Progenitor cell of endocrine pancreas (in vitro differentiated cells): ENCODE measurements at regions not wholly inside any gene's neighbourhood (a gene's known extent, or its start where the extent isn't known, plus 50 kb on each side); places are given as distances from the start of the nearest gene placed in this dataset.

ENCODE experiments used
- DNase-seq: peaks from one replicate; pipeline ENCODE4 v3.0.0; 2021; ENCODE audit warnings: low spot score; ENCODE audit not compliant: unreplicated experiment
- H3K27ac Mint-ChIP-seq: 2 replicates; pipeline ENCODE4 v1.8.0; 2021; ENCODE audit warnings: mild to moderate bottlenecking, moderate library complexity, mixed read lengths
- H3K27me3 Mint-ChIP-seq: 2 replicates; pipeline ENCODE4 v1.8.0; 2021; ENCODE audit warnings: mixed read lengths
- H3K36me3 Mint-ChIP-seq: 2 replicates; pipeline ENCODE4 v1.8.0; 2022; ENCODE audit warnings: mixed read lengths; ENCODE audit not compliant: insufficient read depth
- H3K4me1 Mint-ChIP-seq: 2 replicates; pipeline ENCODE4 v1.8.0; 2021; ENCODE audit warnings: low read depth, mixed read lengths
- H3K4me3 Mint-ChIP-seq: 2 replicates; pipeline ENCODE4 v1.8.0; 2021; ENCODE audit warnings: low read depth, mild to moderate bottlenecking, moderate library complexity, mixed read lengths
- H3K9me3 Mint-ChIP-seq: 2 replicates; pipeline ENCODE4 v1.8.0; 2021; ENCODE audit warnings: low read depth, mixed read lengths
- CTCF ChIP-seq: fragments of 200-600 bp; sonication (generic); IDR thresholded peaks from one replicate; pipeline ENCODE4 v1.5.0; 2021; ENCODE audit warnings: antibody characterized with exemption, mild to moderate bottlenecking; ENCODE audit not compliant: unreplicated experiment

GRCh38 chr1:98498651-98499050, 162.9 kb upstream of the SNX7 start:
- Mint-ChIP-seq H3K9me3 (peaks cover 6% of the 10 kb centered on the region), H3K4me1 (no peaks in the 10 kb centered on the region), H3K4me3 (no peak overlapping the region), H3K27me3 (no peaks in the 10 kb centered on the region), H3K36me3 (no peaks in the 10 kb centered on the region), H3K27ac (no peak overlapping the region)
- DNase-seq: no peak
- no peak for TF ChIP-seq CTCF

GRCh38 chr1:98497497-98497896, 164.0 kb upstream of the SNX7 start:
- Mint-ChIP-seq H3K4me1 (no peaks in the 10 kb centered on the region), H3K27me3 (no peaks in the 10 kb centered on the region), H3K9me3 (peaks cover 6% of the 10 kb centered on the region), H3K4me3 (no peak overlapping the region), H3K27ac (no peak overlapping the region), H3K36me3 (no peaks in the 10 kb centered on the region)
- TF ChIP-seq CTCF: no peak
- DNase-seq: no peak

- Mint-ChIP-seq H3K36me3 (no peaks in the 10 kb centered on the region), H3K4me1 (no peaks in the 10 kb centered on the region), H3K9me3 (peaks cover 4% of the 10 kb centered on the region), H3K27ac (no peak overlapping the region), H3K4me3 (no peak overlapping the region), H3K27me3 (no peaks in the 10 kb centered on the region)
- TF ChIP-seq CTCF: no peak
- DNase-seq: no peak
Measured at GRCh38 chr1:98496256-98496995, 165.1 kb upstream of the SNX7 start.

- TF ChIP-seq CTCF: no peak
- Mint-ChIP-seq H3K27me3 (no peaks in the 10 kb centered on the region), H3K9me3 (no peaks in the 10 kb centered on the region), H3K4me3 (no peak overlapping the region), H3K4me1 (no peaks in the 10 kb centered on the region), H3K27ac (no peak overlapping the region), H3K36me3 (no peaks in the 10 kb centered on the region)
- no peak for DNase-seq
Measured at GRCh38 chr1:98493469-98493868, 168.1 kb upstream of the SNX7 start.

GRCh38 chr1:98490099-98490498, 171.4 kb upstream of the SNX7 start:
- H3K27me3 Mint-ChIP-seq: no peaks in the 10 kb centered on the region
- DNase-seq: no peak

More at GRCh38 chr1:98490099-98490498, 171.4 kb upstream of the SNX7 start:
- no peak for TF ChIP-seq CTCF
- Mint-ChIP-seq H3K27ac (no peak overlapping the region), H3K4me3 (no peak overlapping the region), H3K9me3 (no peaks in the 10 kb centered on the region), H3K4me1 (no peaks in the 10 kb centered on the region), H3K36me3 (no peaks in the 10 kb centered on the region)
